Activated CD4-positive, alpha-beta T cell treated with anti-CD3 and anti-CD28 coated beads, Interleukin-10, Interleukin-2, amounts not matched to agents 100 ng/mL and 50 ng/mL, durations not matched to agents 16 hours and 8 hours (primary cell): ENCODE measurements at regions not wholly inside any gene's neighbourhood (a gene's known extent, or its start where the extent isn't known, plus 50 kb on each side); places are given as distances from the start of the nearest gene placed in this dataset.
"Not testable (repeated sequence)": the region's sequence is repeated elsewhere in the genome, so short reads cannot be mapped to it uniquely, and the experiment has no call there.

Experiments used
- DNase-seq: peaks from one replicate; pipeline ENCODE4 v3.0.0-alpha.2; 2020

GRCh38 chr18:30819619-30820018 lies 222.9 kb downstream of the DSC3 start:
- DNase-seq, result no peak

DNA sequence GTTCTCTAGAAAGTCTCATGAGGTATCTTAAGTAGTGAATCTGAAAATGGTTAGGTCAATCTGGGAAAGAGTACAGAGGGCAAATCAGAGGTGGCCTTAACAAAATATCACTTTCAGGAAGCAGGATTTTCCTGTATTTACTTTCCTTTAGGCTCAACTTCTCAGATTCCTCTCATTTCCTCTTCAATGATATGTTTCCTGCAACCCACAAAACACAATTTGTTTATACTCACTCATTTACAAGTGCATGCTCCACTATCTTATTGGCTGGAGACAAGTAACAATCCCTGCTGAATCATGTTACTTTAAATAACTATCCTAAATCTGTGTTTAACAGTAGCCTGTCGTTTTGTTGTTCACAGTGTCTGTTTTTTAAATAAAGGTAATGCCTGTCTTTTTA lies 228.1 kb downstream of the DSC3 start:
- DNase-seq, result no peak

GRCh38 chr18:30811580-30811979 lies 231.0 kb downstream of the DSC3 start:
- no peak for DNase-seq

DNA sequence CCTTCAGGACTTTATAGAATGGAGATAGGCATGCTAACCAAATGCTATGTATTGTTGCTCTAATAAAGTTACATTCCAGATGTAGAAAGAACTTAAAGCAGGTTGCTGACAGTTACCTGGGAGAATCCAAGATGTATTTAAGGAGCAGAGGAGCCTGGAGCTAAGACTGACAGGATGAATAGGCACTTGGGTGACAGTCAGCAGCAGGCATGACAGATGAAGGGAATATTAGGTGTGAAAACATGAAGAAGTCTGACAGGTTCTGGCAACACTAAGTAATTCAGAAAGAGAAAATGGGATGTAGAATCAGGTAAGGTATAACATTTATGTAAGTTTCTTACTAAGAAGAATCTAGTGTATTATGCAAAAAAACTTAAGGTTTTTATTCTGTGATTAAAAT lies 232.0 kb downstream of the DSC3 start:
- no peak for DNase-seq

DNA sequence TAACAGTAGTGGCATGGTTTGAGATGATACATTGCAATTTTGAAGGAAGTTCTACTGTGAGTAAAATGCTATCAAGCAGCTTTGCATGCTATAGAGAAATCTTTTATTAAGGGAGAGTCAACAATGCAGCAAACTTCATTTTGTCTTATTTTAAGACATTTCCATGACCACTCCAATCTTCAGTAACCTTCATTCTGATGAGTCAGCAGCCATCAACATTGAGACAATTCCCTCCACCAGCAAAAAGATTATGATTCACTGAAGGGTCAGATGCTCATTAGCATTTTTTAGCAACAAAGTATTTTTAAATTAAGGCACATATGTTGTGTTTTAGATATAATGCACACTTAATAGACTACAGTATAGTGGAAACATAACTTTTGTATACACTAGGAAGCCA lies 235.7 kb downstream of the DSC3 start:
- no peak for DNase-seq

GRCh38 chr18:30800800-30801199 lies 241.7 kb downstream of the DSC3 start:
- DNase-seq, result no peak

DNA sequence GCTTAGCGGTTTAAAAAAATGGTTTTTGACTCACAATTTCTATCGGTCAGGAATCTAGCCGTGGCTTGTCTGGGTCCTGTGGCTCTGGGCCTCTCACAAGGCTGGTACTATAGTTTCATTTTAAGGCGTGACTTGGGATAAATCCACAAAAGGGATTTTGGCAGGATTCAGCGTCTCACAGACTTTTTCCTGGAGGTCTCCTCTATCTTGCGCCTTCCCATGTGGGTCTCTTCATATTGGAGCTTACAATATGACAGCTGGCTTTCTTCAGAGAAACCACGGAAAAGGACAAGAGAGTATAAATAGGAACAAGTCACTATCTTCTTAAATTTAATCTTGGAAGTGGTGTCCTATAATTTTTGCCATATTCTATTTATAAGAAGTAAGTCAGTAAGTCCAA lies 250.5 kb downstream of the DSC3 start:
- DNase-seq, result no peak

DNA sequence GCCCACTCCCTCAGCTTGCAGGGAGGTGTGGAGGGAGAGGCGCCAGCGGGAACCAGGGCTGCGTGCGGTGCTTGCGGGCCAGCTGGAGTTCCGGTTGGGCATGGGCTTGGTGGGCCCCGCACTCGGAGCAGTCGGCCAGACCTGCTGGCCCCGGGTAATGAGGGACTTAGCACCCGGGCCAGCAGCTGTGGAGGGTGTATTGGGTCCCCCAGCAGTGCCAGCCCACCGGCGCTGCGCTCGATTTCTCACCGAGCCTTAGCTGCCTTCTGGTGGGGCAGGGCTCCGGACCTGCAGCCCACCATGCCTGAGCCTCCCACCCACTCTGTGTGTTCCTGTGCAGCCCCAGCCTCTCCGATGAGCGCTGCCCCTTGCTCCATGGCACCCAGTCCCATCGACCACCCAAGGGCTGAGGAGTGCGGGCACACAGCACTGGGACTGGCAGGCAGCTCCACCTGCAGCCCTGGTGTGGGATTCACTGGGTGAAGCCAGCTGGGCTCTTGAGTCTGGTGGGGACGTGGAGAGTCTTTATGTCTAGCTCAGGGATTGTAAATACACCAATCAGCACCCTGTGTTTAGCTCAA lies 254.0 kb downstream of the DSC3 start:
- not testable (repeated sequence) for DNase-seq

DNA sequence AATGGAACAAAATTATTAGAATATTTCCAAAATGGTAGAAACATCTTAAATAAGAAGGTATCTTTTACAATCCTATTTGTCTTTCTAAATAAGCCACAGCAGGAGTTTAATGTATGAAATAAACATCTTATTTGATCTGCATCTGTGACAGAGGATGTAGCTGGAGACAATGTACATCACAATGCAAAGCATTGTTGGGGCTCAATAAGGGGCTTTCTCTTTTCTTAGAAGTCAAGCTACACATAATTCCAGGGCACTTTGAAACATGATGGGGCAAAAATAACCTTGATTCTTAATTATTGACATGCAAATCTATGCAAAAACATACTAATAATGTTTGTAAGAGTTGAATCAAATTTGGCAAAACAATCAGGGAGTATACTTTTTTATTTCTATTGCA lies 255.1 kb downstream of the DSC3 start:
- DNase-seq, result no peak

DNA sequence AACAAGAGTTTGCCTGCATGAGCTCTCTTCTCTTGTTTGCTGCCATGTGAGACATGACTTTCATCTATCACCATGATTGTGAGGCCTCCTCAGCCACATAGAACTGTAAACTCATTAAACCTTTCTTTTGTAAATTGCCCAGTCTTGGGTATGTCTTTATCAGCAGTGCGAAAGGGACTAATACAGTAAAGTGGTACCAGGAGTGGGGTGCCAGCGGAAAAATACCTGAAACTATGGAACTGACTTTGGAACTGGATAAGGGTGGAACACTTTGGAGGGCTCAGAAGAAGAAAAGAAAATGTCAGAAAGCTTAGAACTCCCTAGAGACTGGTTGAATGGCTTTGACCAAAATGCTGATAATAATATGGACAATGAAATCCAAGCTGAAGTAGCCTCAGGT lies 260.9 kb downstream of the DSC3 start:
- DNase-seq, result no peak

- DNase-seq, result no peak
These were observed 266.9 kb downstream of the DSC3 start for GRCh38 chr18:30775629-30776028.

DNA sequence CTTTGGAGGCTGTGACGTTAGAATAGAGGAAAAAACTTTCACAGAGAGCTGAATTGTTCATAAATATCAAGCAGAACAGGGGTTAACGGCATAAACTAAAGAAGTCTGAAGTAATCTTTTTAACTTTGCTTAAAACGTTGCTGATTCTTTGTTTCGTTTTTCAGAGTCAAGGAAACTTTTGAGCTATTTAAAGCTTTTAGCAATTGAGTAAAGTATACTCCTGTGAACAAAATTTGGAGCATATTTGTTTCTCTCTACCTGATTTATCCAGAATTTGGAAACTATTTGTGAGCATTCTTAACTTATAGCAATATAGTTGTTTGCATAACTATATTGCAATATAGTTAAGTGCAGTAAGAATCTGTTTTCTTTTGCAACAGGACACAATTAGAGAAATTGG lies 270.4 kb downstream of the DSC3 start:
- not testable (repeated sequence) for DNase-seq

DNA sequence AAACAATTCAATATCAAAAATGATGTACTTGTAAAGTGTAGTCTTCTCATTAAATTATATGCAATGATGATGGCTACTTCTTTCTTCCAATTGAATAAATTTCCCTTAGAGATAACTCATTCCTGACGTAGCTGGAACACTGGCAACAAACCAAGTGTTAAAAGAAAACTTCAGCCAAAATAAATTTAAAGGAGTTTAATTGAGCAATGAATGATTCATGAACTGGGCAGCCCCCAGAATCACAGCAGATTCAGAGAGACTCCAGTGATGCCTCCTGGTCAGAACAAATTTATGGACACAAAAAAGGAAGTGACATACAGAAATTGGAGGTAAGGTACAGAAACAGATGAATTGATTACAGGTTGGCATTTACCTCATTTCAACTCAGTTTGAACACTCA lies 276.5 kb downstream of the DSC3 start:
- DNase-seq, result no peak

GRCh38 chr18:30765247-30765646 lies 277.3 kb downstream of the DSC3 start:
- no peak for DNase-seq

- no peak for DNase-seq
These were observed 278.6 kb downstream of the DSC3 start for GRCh38 chr18:30763902-30764350.

DNA sequence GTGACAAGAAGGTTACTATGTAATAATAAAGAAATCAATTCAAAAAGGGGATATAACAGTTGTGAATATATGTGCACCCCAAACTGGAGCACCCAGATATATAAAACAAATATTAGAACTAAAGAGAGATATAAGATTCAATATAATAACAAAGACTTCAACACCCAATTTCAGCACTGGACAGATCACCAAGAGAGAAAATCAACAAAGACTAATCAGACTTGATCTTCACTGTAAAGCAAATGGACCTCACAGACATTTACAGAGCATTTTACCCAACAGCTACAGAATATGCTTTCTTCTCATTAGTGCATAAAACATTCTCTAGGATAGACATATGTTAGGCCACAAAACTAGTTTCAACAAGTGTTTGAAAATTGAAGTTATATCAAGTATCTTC lies 287.7 kb downstream of the DSC3 start:
- no peak for DNase-seq

GRCh38 chr18:30748541-30748940 lies 294.0 kb downstream of the DSC3 start:
- no peak for DNase-seq

DNA sequence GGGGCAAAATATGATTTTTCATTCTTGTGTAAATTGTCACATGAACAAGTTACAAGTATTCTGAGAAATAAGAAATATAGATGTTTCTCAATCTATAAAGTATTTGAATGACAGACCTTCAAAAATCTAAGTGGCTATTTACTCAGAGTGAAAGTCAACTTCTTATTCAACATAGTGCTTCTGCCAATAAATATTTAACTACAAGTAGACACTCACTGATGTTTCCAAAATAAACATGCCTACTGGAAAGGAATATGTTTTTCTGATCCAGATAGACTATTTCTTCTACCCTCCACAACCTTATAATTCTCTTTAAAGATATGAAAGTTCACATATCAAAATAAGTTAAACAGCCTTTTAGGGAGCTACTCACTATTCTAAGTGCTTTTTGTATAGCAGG lies 296.3 kb downstream of the DSC3 start:
- no peak for DNase-seq

- no peak for DNase-seq
These were observed 299.5 kb downstream of the DSC3 start for GRCh38 chr18:30743033-30743432.

GRCh38 chr18:30730915-30731314 lies 311.6 kb downstream of the DSC3 start:
- DNase-seq, result no peak

DNA sequence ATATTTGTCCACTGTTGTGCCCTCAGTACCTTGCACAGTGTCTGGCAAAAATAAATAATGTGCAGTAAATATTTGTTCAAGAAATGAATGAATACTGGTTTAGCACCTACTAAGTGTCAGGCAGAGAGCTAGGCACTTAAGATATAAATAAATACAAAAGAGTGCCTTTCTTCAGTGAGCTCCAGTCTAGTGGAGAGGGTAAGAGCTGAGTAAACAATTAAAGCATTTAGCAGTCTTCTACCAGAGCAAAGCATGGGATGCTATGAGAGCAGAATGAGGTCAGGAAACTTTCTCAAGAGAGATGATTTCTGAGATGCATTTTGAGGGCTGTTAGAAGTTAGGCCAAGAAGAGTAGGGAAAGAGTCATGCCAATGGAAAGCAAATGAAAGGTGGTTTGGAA lies 314.7 kb downstream of the DSC3 start:
- no peak for DNase-seq

- no peak for DNase-seq
These were observed 329.2 kb downstream of the DSC3 start for GRCh38 chr18:30713299-30713698.

GRCh38 chr18:30712383-30712782 lies 330.2 kb downstream of the DSC3 start:
- no peak for DNase-seq

DNA sequence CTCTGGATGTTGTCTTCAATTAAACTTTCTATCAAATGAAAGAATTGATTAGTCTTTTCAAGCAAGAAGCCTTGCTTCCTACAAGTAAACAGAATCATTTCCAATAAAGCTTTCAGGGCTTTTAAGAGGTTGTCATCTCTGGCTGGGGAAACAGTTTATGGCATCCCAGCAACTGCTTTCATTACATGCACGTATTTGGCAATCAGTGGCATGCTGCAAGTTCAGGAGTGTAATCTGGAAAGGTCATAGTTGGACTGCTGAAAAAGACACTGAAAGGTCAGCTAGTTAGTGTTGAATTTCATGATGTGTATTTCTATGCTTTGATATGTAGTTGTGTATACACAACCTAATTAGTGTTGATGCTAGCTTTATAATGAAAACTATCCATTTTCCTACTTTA lies 332.9 kb downstream of the DSC3 start:
- DNase-seq, result no peak

DNA sequence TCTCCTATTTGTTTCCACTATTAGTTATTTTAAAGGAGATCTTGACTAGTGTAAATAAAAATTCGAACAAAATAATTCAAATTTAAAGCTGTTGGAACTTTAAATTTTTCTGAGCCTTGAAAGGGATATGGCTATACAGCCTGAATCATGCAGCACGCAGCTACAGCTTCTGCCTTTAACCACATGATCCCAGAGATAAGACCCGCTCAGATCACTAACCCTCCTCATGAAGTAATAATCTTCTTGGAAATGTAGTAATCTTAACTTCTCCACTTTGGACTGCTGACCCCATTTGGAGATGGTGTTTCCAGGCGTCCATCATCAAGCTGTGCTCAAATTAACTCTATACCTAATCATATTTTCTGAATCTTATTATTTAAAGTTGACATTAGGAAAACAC lies 336.6 kb downstream of the DSC3 start:
- DNase-seq, result no peak

DNA sequence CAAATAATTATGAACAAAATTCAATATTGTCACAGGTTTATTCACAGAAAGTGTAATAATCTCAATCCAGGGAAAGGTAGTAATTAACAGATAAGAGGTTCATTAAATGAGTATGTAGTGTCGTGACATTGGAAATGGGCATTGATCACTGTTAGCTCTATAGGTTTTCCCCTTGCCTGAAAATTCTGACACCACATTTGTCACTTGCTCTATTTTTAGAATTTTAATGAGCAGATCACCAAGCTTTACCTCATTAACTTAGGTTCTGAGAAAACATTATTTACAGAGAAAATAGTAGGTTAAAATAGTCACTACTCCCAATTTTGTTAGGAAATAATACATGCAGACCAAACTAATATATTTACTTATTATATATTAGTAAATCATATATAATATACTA lies 344.0 kb downstream of the DSC3 start:
- no peak for DNase-seq
